ENCODE measurements at regions not wholly inside any gene's neighbourhood (a gene's known extent, or its start where the extent isn't known, plus 50 kb on each side); places are given as distances from the start of the nearest gene placed in this dataset.

- TF ChIP-seq, protein P1, sequence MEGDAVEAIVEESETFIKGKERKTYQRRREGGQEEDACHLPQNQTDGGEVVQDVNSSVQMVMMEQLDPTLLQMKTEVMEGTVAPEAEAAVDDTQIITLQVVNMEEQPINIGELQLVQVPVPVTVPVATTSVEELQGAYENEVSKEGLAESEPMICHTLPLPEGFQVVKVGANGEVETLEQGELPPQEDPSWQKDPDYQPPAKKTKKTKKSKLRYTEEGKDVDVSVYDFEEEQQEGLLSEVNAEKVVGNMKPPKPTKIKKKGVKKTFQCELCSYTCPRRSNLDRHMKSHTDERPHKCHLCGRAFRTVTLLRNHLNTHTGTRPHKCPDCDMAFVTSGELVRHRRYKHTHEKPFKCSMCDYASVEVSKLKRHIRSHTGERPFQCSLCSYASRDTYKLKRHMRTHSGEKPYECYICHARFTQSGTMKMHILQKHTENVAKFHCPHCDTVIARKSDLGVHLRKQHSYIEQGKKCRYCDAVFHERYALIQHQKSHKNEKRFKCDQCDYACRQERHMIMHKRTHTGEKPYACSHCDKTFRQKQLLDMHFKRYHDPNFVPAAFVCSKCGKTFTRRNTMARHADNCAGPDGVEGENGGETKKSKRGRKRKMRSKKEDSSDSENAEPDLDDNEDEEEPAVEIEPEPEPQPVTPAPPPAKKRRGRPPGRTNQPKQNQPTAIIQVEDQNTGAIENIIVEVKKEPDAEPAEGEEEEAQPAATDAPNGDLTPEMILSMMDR (IDR thresholded peaks at IDR 0.05; ENCODE audit: insufficient read depth, low read depth, low read length): no peak
- no peak for TF ChIP-seq EZH2 (IDR thresholded peaks at IDR 0.05; ENCODE audit: insufficient read depth, low read length)
Observed at GRCh38 chr1:198950036-198950435, 311.2 kb downstream of the PTPRC start.

Measured in astrocyte (in vitro differentiated cells and primary cell).